Thyroid gland (tissue), 4 donors: ENCODE measurements at regions not wholly inside any gene's neighbourhood (a gene's known extent, or its start where the extent isn't known, plus 50 kb on each side); places are given as distances from the start of the nearest gene placed in this dataset.

Experiments
- DNase-seq, 2 donors: peaks; one replicate each; pipeline ENCODE4 v3.0.0-alpha.2; 2019
- H3K27ac ChIP-seq, 3 donors: fragments of 200-600 bp; sonication (generic); 1 replicate in 2 of 3; 2 replicates in 1 of 3; pipeline ENCODE4 v1.5.1; 2016 to 2019; ENCODE audit warnings: mild to moderate bottlenecking in 1 of 3, moderate library complexity in 1 of 3
- H3K27me3 ChIP-seq: fragments of 200-600 bp; sonication (generic); one replicate; pipeline ENCODE4 v1.5.1; 2019
- H3K36me3 ChIP-seq, 2 donors: fragments of 200-600 bp; sonication (generic); one replicate each; pipeline ENCODE4 v1.5.1; 2016 to 2019
- H3K4me1 ChIP-seq, 2 donors: fragments of 200-600 bp; sonication (generic); one replicate each; pipeline ENCODE4 v1.5.1; 2017 to 2019
- H3K4me3 ChIP-seq, 3 donors: fragments of 200-600 bp; sonication (generic); replicated peaks in 1 of 3; 1 replicate in 2 of 3; 2 replicates in 1 of 3; pipeline ENCODE4 v1.5.1; 2016; ENCODE audit warnings: mild to moderate bottlenecking in 1 of 3
- H3K9me3 ChIP-seq: fragments of 200-600 bp; sonication (generic); one replicate; pipeline ENCODE4 v1.5.1; 2017
- POLR2A ChIP-seq, 2 donors: fragments of 450-650 bp; IDR thresholded peaks; one replicate each; pipeline ENCODE4 v1.6.1; 2017; ENCODE audit warnings: antibody characterized with exemption in 2 of 2, mild to moderate bottlenecking in 2 of 2, moderate library complexity in 1 of 2
- WGBS, 2 donors: methylation state at CpG; one replicate each; pipeline ENCODE4 v1.1.5; 2017; 5-methylcytosine and 5-hydroxymethylcytosine counted together
- intact Hi-C: fragments of 100-400 bp; cut with DNase I; formaldehyde crosslinking; loops from one replicate; pipeline ENCODE4 v1.15.1; 2023
- TF ChIP-seq, protein P1 (sequence below), 6 experiments: fragments of 200-600 bp in 3 of 6; fragments of 450-650 bp in 3 of 6; sonication (generic) in 3 of 6; IDR thresholded peaks; one replicate each; pipeline ENCODE4 v1.5.1; 2016 to 2019; ENCODE audit warnings: antibody characterized with exemption in 6 of 6, mild to moderate bottlenecking in 2 of 6, inconsistent platforms in 1 of 6, moderate library complexity in 1 of 6

DNA sequence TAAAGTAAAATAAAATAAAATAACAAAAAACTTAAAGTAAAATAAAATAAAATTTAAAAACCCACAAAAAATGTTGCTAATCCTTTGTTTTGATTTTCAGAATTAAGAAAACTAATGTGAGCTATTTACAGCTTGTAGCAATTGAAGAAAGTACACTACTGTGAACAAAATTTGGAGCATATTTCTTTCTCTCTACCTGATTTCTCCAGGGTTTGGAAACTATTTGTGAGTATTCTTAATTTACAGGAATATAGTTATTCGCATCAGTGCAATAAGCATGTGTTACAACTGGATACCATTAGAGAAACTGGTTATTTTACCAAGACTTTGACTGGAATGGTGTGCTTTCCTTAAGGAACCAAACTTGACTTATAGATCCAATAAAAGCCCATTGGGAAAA is 86.1 kb upstream of the CNOT2 start:
- no peak overlapping the region for H3K4me3 ChIP-seq
- TF ChIP-seq, protein P1, sequence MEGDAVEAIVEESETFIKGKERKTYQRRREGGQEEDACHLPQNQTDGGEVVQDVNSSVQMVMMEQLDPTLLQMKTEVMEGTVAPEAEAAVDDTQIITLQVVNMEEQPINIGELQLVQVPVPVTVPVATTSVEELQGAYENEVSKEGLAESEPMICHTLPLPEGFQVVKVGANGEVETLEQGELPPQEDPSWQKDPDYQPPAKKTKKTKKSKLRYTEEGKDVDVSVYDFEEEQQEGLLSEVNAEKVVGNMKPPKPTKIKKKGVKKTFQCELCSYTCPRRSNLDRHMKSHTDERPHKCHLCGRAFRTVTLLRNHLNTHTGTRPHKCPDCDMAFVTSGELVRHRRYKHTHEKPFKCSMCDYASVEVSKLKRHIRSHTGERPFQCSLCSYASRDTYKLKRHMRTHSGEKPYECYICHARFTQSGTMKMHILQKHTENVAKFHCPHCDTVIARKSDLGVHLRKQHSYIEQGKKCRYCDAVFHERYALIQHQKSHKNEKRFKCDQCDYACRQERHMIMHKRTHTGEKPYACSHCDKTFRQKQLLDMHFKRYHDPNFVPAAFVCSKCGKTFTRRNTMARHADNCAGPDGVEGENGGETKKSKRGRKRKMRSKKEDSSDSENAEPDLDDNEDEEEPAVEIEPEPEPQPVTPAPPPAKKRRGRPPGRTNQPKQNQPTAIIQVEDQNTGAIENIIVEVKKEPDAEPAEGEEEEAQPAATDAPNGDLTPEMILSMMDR (IDR thresholded peaks at IDR 0.05): no peak
- TF ChIP-seq POLR2A (IDR thresholded peaks at IDR 0.05): no peak
- H3K4me1 ChIP-seq: no peaks in the 10 kb centered on the region
- WGBS, 2 donors: 92 to 94% methylated on average over 1 of the region's 1 CpG
- intact Hi-C loops: no loop called here
- DNase-seq: no peak
- H3K27me3 ChIP-seq: no peaks in the 10 kb centered on the region
- no peak overlapping the region for H3K27ac ChIP-seq
- no peaks in the 10 kb centered on the region for H3K9me3 ChIP-seq
- H3K36me3 ChIP-seq: no peaks in the 10 kb centered on the region

DNA sequence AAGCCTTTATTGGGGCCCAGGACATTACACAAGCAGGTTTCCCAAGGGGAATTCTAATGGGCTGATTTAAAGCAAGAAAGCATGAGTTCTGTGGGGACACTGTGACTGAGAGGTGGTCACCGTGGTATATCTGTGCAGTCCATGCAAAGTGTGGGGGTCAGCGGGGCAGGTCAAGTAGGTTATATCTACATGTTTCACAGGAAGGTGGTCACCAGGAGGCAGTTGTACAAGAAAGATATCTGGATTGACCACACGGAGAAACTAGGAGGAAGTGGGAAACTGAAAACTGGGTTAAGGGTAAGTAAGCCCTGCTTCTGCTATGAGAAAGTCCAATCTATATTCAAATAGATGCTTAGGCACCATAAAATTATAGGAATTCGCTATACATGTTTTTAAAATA is 77.8 kb upstream of the CNOT2 start:
- no peaks in the 10 kb centered on the region for H3K36me3 ChIP-seq
- no peaks in the 10 kb centered on the region for H3K4me1 ChIP-seq
- intact Hi-C loops: no loop called here
- H3K4me3 ChIP-seq: no peak overlapping the region
- 82 to 91% methylated on average over 4 of the region's 4 CpGs for WGBS, 2 donors
- H3K27me3 ChIP-seq: no peaks in the 10 kb centered on the region
- no peaks in the 10 kb centered on the region for H3K9me3 ChIP-seq
- DNase-seq: no peak
- H3K27ac ChIP-seq: no peak overlapping the region
- TF ChIP-seq, protein P1 (IDR thresholded peaks at IDR 0.05): no peak
- TF ChIP-seq POLR2A (IDR thresholded peaks at IDR 0.05): no peak

- Histone ChIP-seq H3K4me3 (no peak overlapping the region), H3K4me1 (no peaks in the 10 kb centered on the region), H3K36me3 (no peaks in the 10 kb centered on the region), H3K9me3 (no peaks in the 10 kb centered on the region), H3K27ac (no peak overlapping the region), H3K27me3 (no peaks in the 10 kb centered on the region)
- intact Hi-C loops: no loop called here
- TF ChIP-seq, protein P1 (IDR thresholded peaks at IDR 0.05): no peak
- no peak for TF ChIP-seq POLR2A (IDR thresholded peaks at IDR 0.05)
- DNase-seq: no peak
These were observed 66.9 kb upstream of the CNOT2 start for GRCh38 chr12:70176290-70176689.

DNA sequence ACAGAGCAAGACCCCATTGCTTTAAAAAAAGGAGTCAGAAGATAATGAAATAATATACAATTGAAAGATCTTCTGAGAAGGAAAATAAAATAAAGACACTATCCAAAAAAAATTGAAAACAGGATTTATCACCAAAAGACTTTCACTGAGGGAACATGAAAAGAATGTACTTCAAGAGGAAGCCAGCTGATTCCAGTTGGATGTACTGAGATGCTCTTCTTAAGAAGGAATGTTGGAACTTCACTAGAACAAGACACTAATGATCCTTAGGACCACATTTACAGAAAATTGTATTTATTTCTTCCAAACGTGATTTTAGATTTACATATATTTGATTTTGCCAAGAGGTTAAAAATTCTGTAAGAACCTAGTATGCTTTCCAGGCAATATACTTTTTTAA is 65.6 kb upstream of the CNOT2 start:
- no peaks in the 10 kb centered on the region for H3K4me1 ChIP-seq
- H3K36me3 ChIP-seq: no peaks in the 10 kb centered on the region
- no peaks in the 10 kb centered on the region for H3K9me3 ChIP-seq
- no peaks in the 10 kb centered on the region for H3K27me3 ChIP-seq
- H3K27ac ChIP-seq: no peak overlapping the region
- TF ChIP-seq POLR2A (IDR thresholded peaks at IDR 0.05): no peak
- TF ChIP-seq, protein P1 (IDR thresholded peaks at IDR 0.05): no peak
- intact Hi-C loops: no loop called here
- DNase-seq: no peak
- WGBS, 2 donors: 75 to 78% methylated on average over 1 of the region's 1 CpG
- H3K4me3 ChIP-seq: no peak overlapping the region

DNA sequence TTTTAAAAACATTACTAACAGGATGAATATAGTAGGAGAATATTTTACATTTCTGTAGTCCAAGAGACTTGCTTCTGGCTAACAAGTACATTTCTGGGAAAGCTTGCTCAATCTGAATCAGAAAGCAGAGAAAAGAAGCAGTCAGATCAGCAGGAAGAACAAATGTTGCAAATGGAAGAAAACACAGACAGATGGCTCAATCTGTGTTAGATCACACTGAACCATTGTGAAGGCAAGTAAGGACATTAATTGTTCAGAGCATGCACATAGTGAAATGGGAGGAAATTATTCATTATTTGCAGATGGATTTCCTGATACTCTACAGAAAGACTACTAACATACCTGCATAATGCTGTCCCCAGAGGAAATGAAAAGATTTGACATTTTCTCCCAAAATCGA is 65.2 kb upstream of the CNOT2 start:
- Histone ChIP-seq H3K4me3 (no peak overlapping the region), H3K36me3 (no peaks in the 10 kb centered on the region), H3K9me3 (no peaks in the 10 kb centered on the region), H3K27ac (no peak overlapping the region), H3K4me1 (no peaks in the 10 kb centered on the region), H3K27me3 (no peaks in the 10 kb centered on the region)
- intact Hi-C loops: no loop called here
- no peak for DNase-seq
- whole genome bisulfite sequencing, 2 donors: 84 to 85% methylated on average over 1 of the region's 1 CpG
- no peak for TF ChIP-seq POLR2A (IDR thresholded peaks at IDR 0.05)
- TF ChIP-seq, protein P1 (IDR thresholded peaks at IDR 0.05): no peak
